ENCODE measurements at regions not wholly inside any gene's neighbourhood (a gene's known extent, or its start where the extent isn't known, plus 50 kb on each side); places are given as distances from the start of the nearest gene placed in this dataset.

GRCh38 chr2:126300348-126300747 is 355.6 kb upstream of the GYPC start:
- in situ Hi-C loops (cut with MboI; ENCODE audit: low sequenced_read_pairs), result no loop called here

More at GRCh38 chr2:126300348-126300747, 355.6 kb upstream of the GYPC start:
- no peak overlapping the region for H3K56ac ChIP-seq (ENCODE audit: extremely low read depth, insufficient read depth, low read length)
- H2AK5ac ChIP-seq (ENCODE audit: low read depth, low read length), result no peak overlapping the region
- H2AFZ ChIP-seq (replicated peaks; ENCODE audit: low read length, poor library complexity), result no peak overlapping the region
- no peak overlapping the region for H3K9ac ChIP-seq (ENCODE audit: low read depth, low read length)
- no peak overlapping the region for H2AK9ac ChIP-seq (replicated peaks; ENCODE audit: low read depth, low read length, poor library complexity)
- no peak overlapping the region for H3K4ac ChIP-seq (ENCODE audit: low read depth, low read length)
- H3K14ac ChIP-seq (replicated peaks; ENCODE audit: low read depth, low read length), result no peak overlapping the region
- no peaks in the 10 kb centered on the region for H3K9me3 ChIP-seq (ENCODE audit: control insufficient read depth, insufficient read depth, low read length)
- ChIA-PET POLR2A (ENCODE audit: unreplicated experiment) (no interaction called here), CTCF (no interaction called here)
- H3K18ac ChIP-seq (ENCODE audit: low read depth, low read length), result no peak overlapping the region
- no peak overlapping the region for H3K27ac ChIP-seq (ENCODE audit: insufficient read depth, low read length)
- H4K8ac ChIP-seq (ENCODE audit: low read depth in 2 of 2, low read length in 2 of 2), result no peak overlapping the region
- no TSS peak for BruUV-seq (replicated peaks)
- no peak overlapping the region for H2BK5ac ChIP-seq (ENCODE audit: low read depth, low read length, poor library complexity, severe bottlenecking)
- H3K4me3 ChIP-seq (ENCODE audit: insufficient read depth, low read depth, low read length), result no peak overlapping the region
- no peak overlapping the region for H2BK20ac ChIP-seq (ENCODE audit: low read depth, low read length)
- no peak overlapping the region for H4K5ac ChIP-seq (ENCODE audit: low read depth, low read length)
- no peak for DNase-seq
- no peak for ATAC-seq (ENCODE audit: low read depth)
- no peaks in the 10 kb centered on the region for H3K9me1 ChIP-seq (ENCODE audit: insufficient read depth, low read length)
- no peaks in the 10 kb centered on the region for H3K27me3 ChIP-seq (ENCODE audit: control insufficient read depth, insufficient read depth, low read length)
- H3K4me1 ChIP-seq (ENCODE audit: control insufficient read depth, insufficient read depth, low read length), result no peaks in the 10 kb centered on the region
- H3K36me3 ChIP-seq (ENCODE audit: control insufficient read depth, insufficient read depth, low read length), result no peaks in the 10 kb centered on the region
- TF ChIP-seq ELK1 (IDR thresholded peaks at IDR 0.05; ENCODE audit: borderline replicate concordance, low read depth, low read length), result no peak
- no peak for TF ChIP-seq SMC3 (IDR thresholded peaks at IDR 0.05; ENCODE audit: low read depth, low read length)
- no peak for TF ChIP-seq CTCF (conservative IDR thresholded peaks at IDR 0.05; ENCODE audit: low read depth, low read length)
- TF ChIP-seq CHD1 (IDR thresholded peaks at IDR 0.05; ENCODE audit: low read depth, low read length), result no peak
- TF ChIP-seq USF2 (IDR thresholded peaks at IDR 0.05; ENCODE audit: low read depth, low read length), result no peak
- no peak for TF ChIP-seq MAZ (IDR thresholded peaks at IDR 0.05; ENCODE audit: borderline replicate concordance, low read depth, low read length)
- TF ChIP-seq MXI1 (IDR thresholded peaks at IDR 0.05; ENCODE audit: borderline replicate concordance, low read depth, low read length), result no peak
- TF ChIP-seq BHLHE40 (IDR thresholded peaks at IDR 0.05; ENCODE audit: low read depth, low read length), result no peak
- TF ChIP-seq MAFK (IDR thresholded peaks at IDR 0.05; ENCODE audit: low read depth, low read length), result no peak
- TF ChIP-seq NFE2L2 (IDR thresholded peaks at IDR 0.05; ENCODE audit: low read depth, low read length), result no peak
- no peak for TF ChIP-seq CEBPB (IDR thresholded peaks at IDR 0.05; ENCODE audit: low read depth, low read length)
- TF ChIP-seq RCOR1 (IDR thresholded peaks at IDR 0.05; ENCODE audit: insufficient replicate concordance, low read length), result no peak
- no peak for TF ChIP-seq POLR2A (IDR thresholded peaks at IDR 0.05; ENCODE audit: low read depth, low read length)
- no peak for TF ChIP-seq RAD21 (IDR thresholded peaks at IDR 0.05; ENCODE audit: low read length)
- TF ChIP-seq FOS (IDR thresholded peaks at IDR 0.05; ENCODE audit: low read depth, low read length), result no peak
- TF ChIP-seq RFX5 (IDR thresholded peaks at IDR 0.05; ENCODE audit: low read depth, low read length), result no peak
- dilution Hi-C loops (cut with HindIII; ENCODE audit: low sequenced_read_pairs, unreplicated experiment), result no loop called here
- H2BK15ac ChIP-seq (ENCODE audit: low read depth, low read length), result no peak overlapping the region
- no peak overlapping the region for H2BK120ac ChIP-seq (ENCODE audit: low read depth, low read length)
- no peak overlapping the region for H3K4me2 ChIP-seq (ENCODE audit: low read depth, low read length)
- no peaks in the 10 kb centered on the region for H3K79me1 ChIP-seq (ENCODE audit: low read depth in 1 of 2, low read length in 2 of 2)
- no peak overlapping the region for H4K91ac ChIP-seq (ENCODE audit: insufficient read depth, low read depth, low read length)
- intact Hi-C loops (cut with micrococcal nuclease), result no loop called here
- H3K23ac ChIP-seq (ENCODE audit: low read depth, low read length), result no peak overlapping the region
- H4K20me1 ChIP-seq (ENCODE audit: insufficient read depth, low read length), result no peaks in the 10 kb centered on the region
- WGBS, 2 experiments (ENCODE audit: extremely low coverage in 2 of 2, insufficient read length in 1 of 2), result no CpG with 5 or more reads among the region's 1 CpG

Data from IMR-90 (cell line).